ENCODE measurements at regions not wholly inside any gene's neighbourhood (a gene's known extent, or its start where the extent isn't known, plus 50 kb on each side); places are given as distances from the start of the nearest gene placed in this dataset.

- peak; percentile 80 for DNase-seq
Measured at GRCh38 chr7:22582863-22583622, 83.1 kb upstream of the STEAP1B start.

DNA sequence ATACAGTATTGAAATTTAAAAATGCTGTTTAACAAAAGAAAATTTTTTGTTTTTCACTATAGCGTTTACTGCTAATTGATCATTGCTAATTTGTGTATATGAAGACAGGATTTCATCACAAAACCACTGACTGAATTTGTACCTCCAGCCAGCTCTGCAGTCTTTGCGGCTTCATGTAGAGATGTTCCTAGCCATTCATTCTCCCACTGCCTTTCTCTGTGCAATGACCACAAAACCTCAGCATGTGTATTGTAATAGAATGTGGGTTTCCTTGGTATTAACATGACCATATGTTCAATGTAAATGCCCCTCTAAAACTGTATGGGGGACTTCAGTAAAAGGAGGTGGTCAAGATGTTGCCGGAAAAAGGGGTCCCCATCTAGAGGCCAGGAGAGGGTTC, 81.1 kb upstream of the STEAP1B start:
- no peak for DNase-seq

GRCh38 chr7:22579961-22580360, 80.0 kb upstream of the STEAP1B start:
- no peak for DNase-seq

- DNase-seq, result peak; percentile 83
Measured at GRCh38 chr7:22578007-22578733, 78.2 kb upstream of the STEAP1B start.

- peak; percentile 98 for DNase-seq
Measured at GRCh38 chr7:22577470-22578001, 77.5 kb upstream of the STEAP1B start.

DNA sequence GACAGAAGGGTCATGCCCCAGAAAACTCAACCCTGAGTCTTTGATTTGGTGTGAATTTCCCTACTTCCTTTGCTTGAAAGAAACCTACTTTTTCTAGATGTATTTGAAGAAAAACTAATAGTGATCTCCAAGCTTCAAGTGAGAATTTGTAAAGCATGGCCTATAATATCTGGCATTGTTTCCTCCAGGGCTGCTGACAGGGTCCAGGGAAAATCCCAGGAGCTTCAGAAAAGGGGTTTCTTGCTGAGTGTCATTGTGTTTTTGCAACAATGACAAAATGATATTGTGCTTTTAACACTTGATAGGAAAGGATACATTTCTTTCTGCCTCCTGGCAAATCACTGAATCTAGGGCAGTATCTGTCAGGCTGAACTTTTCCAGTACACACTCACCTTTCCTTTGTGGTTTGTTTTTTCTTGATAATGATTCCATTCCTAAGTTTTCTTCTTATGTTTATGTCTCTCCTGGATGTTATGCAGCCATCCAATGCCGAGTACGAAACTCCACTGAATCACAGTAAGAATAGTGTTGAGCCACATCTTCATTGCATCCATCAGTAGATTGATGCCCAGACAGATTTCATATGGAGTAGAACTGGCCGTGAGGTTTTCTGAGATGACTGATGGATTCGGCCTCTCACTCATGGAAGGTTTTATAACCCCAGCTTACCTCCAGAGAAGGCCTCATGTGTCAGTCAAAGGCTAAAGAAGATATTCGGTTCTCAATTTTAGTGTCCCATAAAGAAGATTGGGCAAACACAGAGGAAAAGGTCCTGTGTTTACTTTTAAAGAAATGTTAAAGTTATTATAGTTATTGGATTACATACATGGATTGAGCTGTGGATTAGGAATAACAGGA, 76.9 kb upstream of the STEAP1B start:
- DNase-seq, result no peak

- no peak for DNase-seq
Measured at GRCh38 chr7:22574754-22575520, 74.9 kb upstream of the STEAP1B start.

- DNase-seq, result no peak
Measured at GRCh38 chr7:22572937-22573336, 72.9 kb upstream of the STEAP1B start.

GRCh38 chr7:22572292-22572691, 72.3 kb upstream of the STEAP1B start:
- no peak for DNase-seq

- no peak for DNase-seq
Measured at GRCh38 chr7:22571766-22572165, 71.8 kb upstream of the STEAP1B start.

DNA sequence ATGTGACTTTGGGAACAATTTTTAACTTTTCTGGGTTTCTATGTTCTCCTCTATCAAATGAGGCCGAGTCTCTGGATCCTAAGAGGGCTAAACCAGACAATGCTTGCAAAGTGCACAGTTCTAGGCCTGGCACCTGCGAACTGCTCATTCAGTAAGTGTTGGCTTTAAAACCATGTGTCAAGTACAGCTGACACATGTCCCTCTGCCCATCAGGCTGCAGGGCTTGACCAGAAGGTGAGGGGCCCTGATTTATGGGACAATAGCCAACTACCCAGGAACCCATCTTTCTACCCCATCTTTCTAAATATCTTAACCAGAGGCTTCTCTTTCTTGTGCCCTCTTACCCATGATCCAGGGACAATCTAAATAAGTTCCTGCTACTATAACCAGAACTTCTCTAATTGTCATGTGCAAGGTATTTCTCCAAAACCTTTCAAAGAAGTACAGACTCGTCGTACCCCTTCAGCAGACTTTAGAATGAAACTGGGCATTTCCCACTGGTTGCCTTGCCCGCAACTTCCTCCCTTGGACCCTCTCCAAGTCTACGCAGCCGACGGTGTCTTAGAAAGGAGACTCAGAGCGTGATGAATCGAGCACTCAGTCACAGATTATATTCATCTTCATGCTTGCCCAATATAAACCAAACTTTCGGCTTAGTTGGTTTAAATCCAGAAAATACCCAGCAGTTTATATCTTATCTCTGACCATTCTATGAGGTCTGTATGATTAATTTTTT, 69.8 kb upstream of the STEAP1B start:
- peak; percentile 64 for DNase-seq

DNA sequence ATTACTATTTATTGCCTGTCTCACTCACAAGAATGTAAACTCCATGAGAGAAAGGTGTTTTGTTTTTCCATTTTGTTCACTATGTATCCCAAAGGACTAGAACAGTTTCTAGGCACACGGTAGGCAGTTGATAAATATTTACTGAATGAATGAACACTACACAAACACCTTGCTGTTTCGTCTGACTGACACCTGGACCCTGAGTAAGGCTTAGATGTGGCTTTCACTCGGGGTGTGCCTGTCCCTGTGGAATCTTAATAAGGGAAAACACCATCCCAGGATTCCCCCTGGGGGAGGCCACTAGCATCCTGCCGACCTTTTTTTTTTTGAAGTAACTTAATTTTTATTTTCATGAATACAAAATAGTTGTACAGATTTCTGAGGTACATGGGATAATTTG, 66.6 kb upstream of the STEAP1B start:
- no peak for DNase-seq

GRCh38 chr7:22566176-22566575, 66.2 kb upstream of the STEAP1B start:
- no peak for DNase-seq

GRCh38 chr7:22565315-22565811, 65.4 kb upstream of the STEAP1B start:
- DNase-seq, result peak; percentile 83

DNA sequence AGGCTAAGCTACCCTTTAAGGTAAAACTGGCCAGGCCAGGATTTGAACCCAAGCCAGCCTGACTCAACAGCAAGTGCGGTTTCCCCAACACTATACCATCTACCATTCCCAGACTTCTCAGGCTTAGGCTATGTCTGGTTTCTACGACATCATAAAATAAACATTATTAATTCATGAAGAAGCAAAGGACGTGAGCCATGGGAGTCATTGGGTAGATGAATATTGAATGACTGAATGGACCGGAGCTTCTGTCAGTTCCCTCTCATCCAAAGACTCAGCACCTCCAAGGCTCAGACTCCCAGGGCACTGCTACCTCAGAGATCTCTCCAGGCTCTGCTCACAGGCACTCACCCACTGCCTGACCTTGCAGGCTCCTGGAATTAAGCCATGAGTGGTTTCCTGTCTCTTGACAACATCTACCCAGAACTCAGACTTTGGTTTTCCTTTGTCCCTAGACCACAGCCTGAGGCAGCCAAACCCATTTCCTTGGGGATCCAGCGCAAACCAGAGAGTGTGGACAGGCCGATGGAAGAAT, 64.6 kb upstream of the STEAP1B start:
- peak; percentile 72 for DNase-seq

DNA sequence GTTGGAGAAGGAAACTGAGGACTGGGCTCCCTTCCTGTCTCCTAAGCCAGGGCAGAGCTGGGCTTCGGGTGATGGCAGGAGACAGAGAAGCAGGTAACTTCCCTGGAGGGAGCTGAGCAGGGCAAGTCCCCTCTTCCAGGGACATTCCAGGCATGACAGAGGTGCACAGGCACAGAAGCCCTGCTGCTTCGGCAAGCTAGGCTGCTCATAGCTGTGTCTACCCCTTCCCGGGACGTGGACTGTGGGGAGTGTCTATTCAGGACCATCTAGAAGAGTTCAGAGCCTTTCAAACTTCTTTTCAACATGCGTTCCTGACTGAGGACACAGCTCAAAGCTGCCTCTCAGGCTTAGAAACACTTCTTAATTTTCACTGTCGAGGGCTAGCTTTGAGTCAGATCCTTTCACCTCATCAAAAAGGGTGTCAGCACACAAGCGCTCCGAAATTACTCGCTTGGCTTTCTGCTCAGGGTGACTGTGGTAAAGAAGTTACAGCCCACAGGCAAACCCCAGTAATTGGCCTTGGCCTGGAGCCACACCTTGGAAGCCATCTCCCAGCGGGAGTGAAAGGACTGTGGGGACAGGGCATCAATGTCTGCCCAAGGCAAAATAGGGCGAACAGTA, 63.7 kb upstream of the STEAP1B start:
- DNase-seq, result no peak

DNA sequence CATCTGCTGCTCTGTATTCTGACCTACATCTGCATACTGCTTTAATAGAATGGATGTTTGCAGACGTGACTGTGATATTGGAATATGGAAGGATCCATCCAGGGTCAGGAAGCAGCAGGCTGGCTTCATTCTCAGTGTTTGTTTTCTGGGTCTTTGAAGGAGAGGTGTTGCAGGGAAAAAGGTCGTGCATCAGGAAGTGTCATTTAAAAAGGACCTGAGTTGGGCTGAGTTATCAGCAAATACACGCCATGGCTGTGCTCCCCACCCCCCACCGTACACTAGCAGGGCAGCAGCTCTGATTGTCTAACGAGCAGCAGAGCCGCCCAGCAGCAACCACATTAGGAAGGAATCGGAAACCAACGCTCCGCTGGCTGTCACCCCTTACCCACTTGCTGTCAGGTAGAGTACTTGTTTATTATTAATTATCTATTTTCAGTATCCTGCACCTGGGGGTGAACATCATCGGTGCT, 63.1 kb upstream of the STEAP1B start:
- no peak for DNase-seq

GRCh38 chr7:22561895-22562593, 62.1 kb upstream of the STEAP1B start:
- DNase-seq, result peak; percentile 24

- peak; percentile 99 for DNase-seq
Measured at GRCh38 chr7:22561321-22561811, 61.4 kb upstream of the STEAP1B start.
